K562 (cell line): ENCODE measurements at regions not wholly inside any gene's neighbourhood (a gene's known extent, or its start where the extent isn't known, plus 50 kb on each side); places are given as distances from the start of the nearest gene placed in this dataset.

Experiments
- ATAC-seq: fragments of 200-7000 bp; cut with Tn5 transposase; 3 replicates; pipeline ENCODE4 v1.9.1; 2020; ENCODE audit warnings: moderate library complexity
- BruUV-seq: library from RNA; stranded (reverse); fragments of 400-500 nt; replicated peaks from 2 replicates; lab custom pipeline; 2021; lab: Mats Ljungman, UMichigan
- CTCF ChIA-PET: fragments of 300-600 bp; formaldehyde crosslinking; extraction: SDS; loops from one replicate; lab custom pipeline; 2021; ENCODE audit warnings: low intra/inter-chr PET ratio; lab: Yijun Ruan, JAX
- POLR2A ChIA-PET: fragments of 300-600, 350-650 bp; sonication (Branson Sonifier 250); formaldehyde crosslinking; extraction: SDS; loops from one replicate; lab custom pipeline; 2021; ENCODE audit warnings: antibody characterized with exemption, inconsistent platforms; lab: Yijun Ruan, JAX
- DNase-seq, 4 experiments: peaks; one replicate each; pipeline versions ENCODE4 v3.0.0 to v3.0.0-alpha.2; 2011 to 2018; ENCODE audit warnings: low spot score in 3 of 4, mixed read lengths in 3 of 4; ENCODE audit errors: extremely low read depth in 1 of 4
- FAIRE-seq: peaks from 2 replicates; lab custom pipeline; 2011; peaks lifted over from hg19 to GRCh38; lab: Jason Lieb, UNC
- H2AFZ ChIP-seq: 2 replicates; pipeline ENCODE4 v1.6.0; 2011; ENCODE audit warnings: low read depth, low read length, control low read depth, inconsistent platforms
- H3K27ac ChIP-seq: fragments of 200-600 bp; 3 replicates; pipeline ENCODE4 v1.8.0; 2011; ENCODE audit warnings: low read depth, mild to moderate bottlenecking, control low read depth, inconsistent platforms, low read length, moderate library complexity, mixed read lengths; ENCODE audit errors: extremely low read depth
- H3K27me3 ChIP-seq, 2 experiments: fragments of 300-600 bp in 1 of 2; 2 replicates in 1 of 2; 3 replicates in 1 of 2; pipeline versions ENCODE4 v1.6.0 to v1.8.0; 2011; ENCODE audit warnings: inconsistent platforms in 2 of 2, low read length in 2 of 2, mild to moderate bottlenecking in 1 of 2, mixed read lengths in 1 of 2, moderate library complexity in 1 of 2; ENCODE audit not compliant: control insufficient read depth in 2 of 2, insufficient read depth in 2 of 2
- H3K36me3 ChIP-seq: fragments of 300-600 bp; 3 replicates; pipeline ENCODE4 v1.8.0; 2011; ENCODE audit warnings: mild to moderate bottlenecking, low read length, inconsistent platforms; ENCODE audit not compliant: control insufficient read depth, insufficient read depth
- H3K4me1 ChIP-seq, 2 experiments: fragments of 200-600 bp in 1 of 2; replicated peaks in 1 of 2; 2 replicates in 1 of 2; 3 replicates in 1 of 2; pipeline versions ENCODE4 v1.5.1 to v1.8.0; 2011; ENCODE audit warnings: inconsistent platforms in 2 of 2, low read length in 2 of 2, mild to moderate bottlenecking in 1 of 2, mixed read lengths in 1 of 2, moderate library complexity in 1 of 2; ENCODE audit not compliant: control insufficient read depth in 2 of 2, insufficient read depth in 2 of 2
- H3K4me2 ChIP-seq: 2 replicates; pipeline ENCODE4 v1.6.1; 2011; ENCODE audit warnings: low read length, control low read depth, inconsistent platforms, mixed read lengths; ENCODE audit not compliant: insufficient read depth
- H3K4me3 ChIP-seq: fragments of 200-600 bp; sonication (generic), shearing (Covaris generic); 2 replicates; pipeline ENCODE4 v1.5.1; 2016; ENCODE audit warnings: control low read depth, inconsistent platforms
- H3K79me2 ChIP-seq: fragments of 200-600 bp; 3 replicates; pipeline ENCODE4 v1.8.0; 2011; ENCODE audit warnings: low read length, inconsistent platforms; ENCODE audit not compliant: control insufficient read depth, insufficient read depth
- H3K9ac ChIP-seq, 2 experiments: 2 replicates each; pipeline versions ENCODE4 v1.6.0 to v1.6.1; 2011; ENCODE audit warnings: low read depth in 2 of 2, low read length in 2 of 2, control low read depth in 1 of 2, inconsistent platforms in 1 of 2, mild to moderate bottlenecking in 1 of 2, mixed read lengths in 1 of 2; ENCODE audit not compliant: insufficient read depth in 1 of 2
- H3K9me1 ChIP-seq: one replicate; pipeline ENCODE4 v1.6.0; 2011; ENCODE audit warnings: inconsistent platforms, mild to moderate bottlenecking, low read length, moderate library complexity; ENCODE audit not compliant: control insufficient read depth, insufficient read depth
- H3K9me3 ChIP-seq: replicated peaks from 2 replicates; pipeline ENCODE4 v1.5.1; 2011; ENCODE audit warnings: low read depth, low read length, inconsistent platforms; ENCODE audit not compliant: control insufficient read depth, insufficient read depth
- H4K20me1 ChIP-seq: replicated peaks from 2 replicates; pipeline ENCODE4 v1.6.1; 2011; ENCODE audit warnings: low read length, inconsistent platforms, mixed read lengths; ENCODE audit not compliant: control insufficient read depth, insufficient read depth
- FOXA1 ChIP-seq: fragments of 450-650 bp; IDR thresholded peaks from 2 replicates; pipeline ENCODE4 v1.6.1; 2016; ENCODE audit warnings: mild to moderate bottlenecking, borderline replicate concordance
- HMGN3 ChIP-seq: IDR thresholded peaks from 2 replicates; pipeline ENCODE4 v1.6.1; 2011; ENCODE audit warnings: borderline replicate concordance, low read depth, mild to moderate bottlenecking, mixed read lengths, low read length; ENCODE audit not compliant: insufficient read length; ENCODE audit errors: extremely low read depth
- IRF2 ChIP-seq: sonication (generic); formaldehyde crosslinking; IDR thresholded peaks from 2 replicates; pipeline ENCODE4 v1.8.1; 2022; ENCODE audit warnings: mild to moderate bottlenecking, missing genetic modification reagents
- MEIS2 ChIP-seq: fragments of 450-650 bp; IDR thresholded peaks from 2 replicates; pipeline ENCODE4 v1.6.1; 2014; ENCODE audit warnings: mild to moderate bottlenecking; ENCODE audit not compliant: partially characterized antibody
- MXD1 ChIP-seq: fragments of 250-450 bp; sonication (Bioruptor Pico); IDR thresholded peaks from 2 replicates; pipeline ENCODE4 v1.8.0; 2021; ENCODE audit warnings: borderline replicate concordance, mild to moderate bottlenecking, moderate library complexity; ENCODE audit not compliant: poor library complexity, severe bottlenecking
- NR0B1 ChIP-seq: fragments of 450-650 bp; IDR thresholded peaks from one replicate; pipeline ENCODE4 v1.6.1; 2018; ENCODE audit warnings: mild to moderate bottlenecking, moderate library complexity; ENCODE audit not compliant: partially characterized antibody
- RBM17 ChIP-seq: fragments of 200-400 bp; formaldehyde crosslinking; IDR thresholded peaks from 2 replicates; pipeline ENCODE4 v1.6.1; 2017; ENCODE audit warnings: low read depth, mild to moderate bottlenecking, low read length, borderline replicate concordance
- SIN3A ChIP-seq, 2 experiments: fragments of 150-350 bp in 1 of 2; IDR thresholded peaks; 2 replicates each; pipeline ENCODE4 v1.6.1; 2011 to 2016; ENCODE audit warnings: borderline replicate concordance in 2 of 2, low read depth in 2 of 2, low read length in 2 of 2, mild to moderate bottlenecking in 2 of 2, moderate library complexity in 2 of 2; ENCODE audit not compliant: control insufficient read depth in 1 of 2
- TCF15 ChIP-seq: fragments of 250-450 bp; sonication (Bioruptor Pico); IDR thresholded peaks from 2 replicates; pipeline ENCODE4 v1.8.0; 2022; ENCODE audit warnings: moderate library complexity, mild to moderate bottlenecking, inconsistent platforms
- ZC3H4 ChIP-seq: sonication (generic); formaldehyde crosslinking; IDR thresholded peaks from 2 replicates; pipeline ENCODE4 v1.9.0; 2021; ENCODE audit warnings: missing genetic modification reagents, borderline replicate concordance
- ZC3H8 ChIP-seq: fragments of 450-650 bp; IDR thresholded peaks from 2 replicates; pipeline ENCODE4 v1.6.1; 2017
- ZNF347 ChIP-seq: fragments of 450-650 bp; formaldehyde crosslinking; IDR thresholded peaks from 2 replicates; pipeline ENCODE4 v1.4.0; 2020; ENCODE audit warnings: low read depth, mild to moderate bottlenecking, moderate library complexity
- ZNF592 ChIP-seq: fragments of 450-650 bp; IDR thresholded peaks from 2 replicates; pipeline ENCODE4 v1.6.1; 2017; ENCODE audit warnings: antibody characterized with exemption, mild to moderate bottlenecking
- ZNF77 ChIP-seq: fragments of 250-450 bp; sonication (Bioruptor Pico); IDR thresholded peaks from 2 replicates; pipeline ENCODE4 v1.5.0; 2020
- WGBS: fragments of 100-300 bp; shearing (Covaris generic); methylation state at CpG from one replicate; pipeline ENCODE4 v1.1.6; 2016; ENCODE audit warnings: low coverage, mixed read lengths; ENCODE audit not compliant: insufficient coverage; ENCODE audit errors: missing lambda C conversion rate; 5-methylcytosine and 5-hydroxymethylcytosine counted together
- in situ Hi-C: fragments of 300-500 bp; cut with MboI; formaldehyde crosslinking; loops from 4 replicates; pipeline ENCODE4 v1.15.0; 2018; ENCODE audit warnings: inconsistent platforms, mixed read lengths
- intact Hi-C: fragments of 100-400 bp; cut with micrococcal nuclease; formaldehyde crosslinking; loops from 2 replicates; pipeline ENCODE4 v1.14.2; 2022

GRCh38 chr14:21939836-21940235, 266.2 kb upstream of the OR4E1 start:
- in situ Hi-C loops (no loop called here), intact Hi-C loops (no loop called here)
- CTCF ChIA-PET: no interaction called here
- BruUV-seq: no TSS peak
- TF ChIP-seq RBM17 (no peak), NR0B1 (no peak), ZC3H4 (CRISPR knock-in tag) (no peak), ZC3H8 (no peak), ZNF77 (CRISPR knock-in tag) (no peak), ZNF592 (no peak), MEIS2 (no peak), SIN3A (IDR thresholded peaks at IDR 0.05; ENCODE audit: borderline replicate concordance in 2 of 2, control insufficient read depth in 1 of 2, low read depth in 2 of 2, low read length in 2 of 2) (no peak), FOXA1 (no peak), IRF2 (CRISPR knock-in tag) (no peak), ZNF347 (CRISPR knock-in tag) (no peak), TCF15 (CRISPR knock-in tag) (no peak), HMGN3 (no peak), MXD1 (CRISPR knock-in tag) (no peak)
- 0% methylated on average over 1 of the region's 1 CpG for WGBS
- no peak for DNase-seq
- H4K20me1 ChIP-seq: no peaks in the 10 kb centered on the region
- H3K36me3 ChIP-seq: no peaks in the 10 kb centered on the region
- H2AFZ ChIP-seq: no peak overlapping the region
- no peak overlapping the region for H3K9ac ChIP-seq
- no peak overlapping the region for H3K4me3 ChIP-seq
- H3K9me1 ChIP-seq: no peaks in the 10 kb centered on the region
- POLR2A ChIA-PET: no interaction called here
- H3K9me3 ChIP-seq: no peaks in the 10 kb centered on the region
- no peak overlapping the region for H3K27ac ChIP-seq
- no peaks in the 10 kb centered on the region for H3K4me1 ChIP-seq
- ATAC-seq: no peak
- FAIRE-seq: no peak
- H3K27me3 ChIP-seq: no peaks in the 10 kb centered on the region
- no peak overlapping the region for H3K4me2 ChIP-seq
- H3K79me2 ChIP-seq: no peaks in the 10 kb centered on the region
